ENCODE measurements at regions not wholly inside any gene's neighbourhood (a gene's known extent, or its start where the extent isn't known, plus 50 kb on each side); places are given as distances from the start of the nearest gene placed in this dataset.

DNA sequence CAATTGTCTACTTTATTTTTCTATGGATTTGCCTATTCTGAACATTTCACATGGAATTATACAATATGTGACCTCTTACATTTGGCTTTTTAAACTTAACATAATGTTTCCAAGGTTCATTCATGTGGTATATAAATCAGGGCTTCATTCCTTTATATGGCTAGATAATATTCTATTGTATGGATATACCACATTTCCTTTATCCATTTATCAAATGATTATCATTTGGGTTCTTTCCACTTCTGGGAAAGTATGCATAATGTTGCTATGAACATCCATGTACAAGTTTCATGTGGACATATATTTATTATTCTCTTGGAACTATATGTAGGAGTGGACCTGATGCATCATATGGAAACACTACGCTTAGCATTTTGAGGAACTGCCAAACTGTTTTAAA, 99.7 kb upstream of the NCKAP5 start:
- DNase-seq = no peak

DNA sequence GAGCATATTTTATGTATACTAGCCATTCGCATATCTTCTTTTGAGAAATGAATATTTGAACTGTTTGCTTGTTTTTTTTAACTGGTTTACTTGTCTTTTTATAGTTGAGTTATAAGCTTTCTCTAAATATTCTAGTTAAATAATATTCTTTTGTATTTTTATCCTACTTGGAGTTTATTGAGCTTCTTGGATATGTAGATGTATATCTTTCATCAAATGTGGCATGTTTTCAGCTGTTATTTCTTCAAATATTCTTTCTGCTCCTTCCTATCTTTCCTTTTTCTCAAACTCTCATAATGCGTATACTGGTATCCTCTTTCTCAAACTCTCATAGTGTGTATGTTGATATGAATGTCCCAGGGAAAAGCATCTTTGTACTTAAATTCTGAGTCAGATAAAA, 100.3 kb upstream of the NCKAP5 start:
- no peak for DNase-seq

DNA sequence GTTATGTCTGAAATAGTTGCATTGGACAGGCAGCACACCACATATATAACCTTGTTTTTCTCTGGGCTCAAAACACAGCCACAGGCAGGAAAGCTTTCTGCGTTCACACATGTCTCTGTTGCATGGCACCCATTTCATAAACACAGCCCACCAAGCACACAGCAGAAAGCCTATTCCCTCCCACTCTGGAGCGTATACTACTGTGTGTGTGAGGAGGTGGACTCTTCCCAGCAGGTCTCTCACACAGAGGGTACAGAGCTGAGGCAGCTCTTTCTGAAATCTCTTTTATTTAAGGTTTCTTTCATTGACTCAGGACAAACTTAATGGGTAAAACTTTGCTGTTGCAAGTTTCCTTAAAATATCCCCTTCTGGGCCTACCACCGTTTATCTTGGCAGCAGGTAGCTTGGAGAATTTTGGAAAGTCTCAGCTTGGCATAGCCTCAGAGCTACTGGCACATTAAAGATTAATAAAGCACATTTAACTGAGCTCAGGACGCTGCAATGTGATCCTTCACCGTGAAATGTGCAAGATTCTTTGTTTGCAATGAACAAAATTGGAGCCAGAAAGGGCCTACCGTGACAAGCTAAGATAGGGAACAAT, 105.1 kb upstream of the NCKAP5 start:
- DNase-seq = no peak

DNA sequence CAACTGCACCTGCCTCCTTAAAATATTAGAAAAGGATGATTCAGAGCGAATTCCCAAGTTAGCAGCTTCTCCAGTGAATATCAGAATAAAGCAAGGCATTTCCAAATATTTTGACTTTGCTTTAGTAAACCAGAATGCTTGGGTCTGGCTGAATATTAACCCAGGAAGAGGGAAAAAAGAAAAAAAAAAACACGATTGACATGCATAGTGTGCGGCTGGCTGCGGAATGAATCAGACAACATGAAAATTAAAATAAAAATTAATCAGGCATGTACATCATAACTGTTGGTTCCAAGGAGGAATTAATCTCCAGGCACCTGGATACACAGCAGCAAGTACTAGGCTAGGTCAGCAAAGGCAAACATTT, 105.8 kb upstream of the NCKAP5 start:
- no peak for DNase-seq

DNA sequence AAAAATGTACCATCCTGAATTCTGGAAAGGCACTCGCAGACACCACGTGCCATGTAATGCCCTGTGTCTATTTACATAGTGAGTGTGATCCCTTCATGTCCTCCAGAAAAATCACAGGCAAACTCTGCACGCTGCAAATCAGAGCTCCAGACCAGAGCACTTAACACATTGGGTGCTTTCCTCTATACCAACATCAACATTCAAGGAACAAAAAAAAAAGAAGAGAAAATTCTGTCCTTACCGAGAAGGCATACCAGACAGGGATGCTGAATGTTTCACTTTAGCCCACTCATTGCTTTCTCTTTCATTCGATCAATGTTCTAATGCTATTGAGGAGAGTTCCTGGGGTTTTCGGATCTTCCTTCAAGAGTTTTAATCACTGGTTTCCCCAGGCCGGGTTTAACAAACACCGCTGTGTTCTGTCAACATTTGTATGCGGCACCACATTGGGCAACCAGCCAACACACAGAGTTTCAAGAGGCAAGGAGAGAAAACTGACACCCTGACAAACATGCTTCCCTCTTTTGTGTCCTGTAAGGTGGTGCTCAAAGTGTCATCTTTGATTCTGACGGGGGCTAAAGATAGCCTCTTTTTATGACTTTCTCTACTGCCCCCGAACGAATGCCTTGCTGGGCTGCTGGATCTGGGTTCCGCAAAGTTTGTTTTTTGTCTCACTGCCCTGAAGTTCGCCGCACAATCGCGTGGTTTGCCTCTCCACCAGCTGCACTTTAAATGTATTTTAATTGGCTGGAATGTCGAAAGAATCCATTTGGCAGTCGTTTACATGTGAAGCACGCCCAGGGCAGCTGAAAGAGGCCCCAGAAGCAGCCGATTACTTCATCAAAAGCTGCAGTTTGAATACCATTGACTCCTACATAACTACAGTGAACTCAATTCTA, 106.4 kb upstream of the NCKAP5 start:
- DNase-seq = no peak

DNA sequence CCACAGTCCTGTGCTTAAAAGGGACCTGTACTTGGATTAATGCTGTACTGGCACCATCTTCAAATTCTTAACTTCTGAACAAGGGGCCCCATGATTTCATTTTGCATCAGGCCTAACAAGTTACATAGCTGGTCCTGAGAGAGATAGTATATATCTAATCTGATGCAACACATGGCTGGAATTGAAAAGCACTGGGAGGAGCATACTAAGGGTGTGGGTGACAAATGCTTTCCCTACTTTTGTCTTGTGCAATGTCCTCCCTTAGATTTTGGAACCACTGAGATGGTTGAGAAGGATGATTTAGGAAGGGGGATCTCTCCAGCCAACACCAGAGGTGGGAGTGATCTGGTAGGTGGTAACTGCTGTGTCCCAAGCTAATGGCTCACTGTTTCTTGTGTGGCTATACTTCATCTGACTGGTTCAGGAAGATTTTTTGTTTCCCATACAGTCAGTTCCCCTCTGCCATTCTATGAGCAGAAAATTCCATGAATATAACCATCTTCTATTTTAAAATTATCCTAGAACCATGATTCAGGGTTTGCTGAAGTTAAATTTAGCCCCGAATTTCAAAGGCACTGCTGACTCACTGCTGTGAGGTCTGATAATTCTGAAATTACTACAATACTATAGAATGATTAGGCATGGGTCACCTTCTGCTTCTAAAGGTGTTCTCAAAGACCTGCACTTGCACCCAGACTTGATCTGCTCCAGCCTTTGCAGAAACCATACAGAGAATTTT, 108.3 kb upstream of the NCKAP5 start:
- no peak for DNase-seq

DNA sequence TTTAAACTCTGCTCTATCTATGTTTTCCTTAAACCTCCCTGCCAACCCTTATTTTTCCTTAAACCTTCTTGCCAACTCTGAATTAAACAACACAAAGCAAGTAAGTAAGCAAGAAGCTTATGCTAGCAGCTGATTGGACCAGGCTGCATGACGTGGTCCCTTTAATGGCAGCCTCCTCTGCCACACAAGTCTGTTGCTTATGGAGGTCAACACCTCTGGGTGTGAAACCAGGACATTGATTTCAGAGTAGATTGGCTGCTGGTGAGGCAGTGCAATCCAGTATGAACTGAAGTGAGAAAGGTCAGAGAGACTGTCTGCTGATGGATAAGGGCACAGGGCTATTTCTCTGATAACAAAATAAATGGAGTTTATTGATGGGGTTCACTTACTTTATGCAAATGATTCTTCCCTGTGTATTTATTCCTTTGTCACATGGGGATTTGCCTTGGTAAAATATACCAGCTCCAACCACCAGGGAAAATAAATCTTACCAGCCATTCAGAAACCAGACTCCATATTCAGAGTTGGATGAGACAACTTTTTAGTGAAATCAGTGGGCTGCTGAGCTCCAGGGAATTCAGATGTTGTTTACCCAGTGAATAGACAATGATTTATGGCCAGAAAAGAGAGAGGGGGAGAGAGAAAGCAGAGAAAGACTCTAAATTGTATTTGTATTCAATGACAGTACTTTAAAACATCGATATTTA, 112.2 kb upstream of the NCKAP5 start:
- no peak for DNase-seq

DNA sequence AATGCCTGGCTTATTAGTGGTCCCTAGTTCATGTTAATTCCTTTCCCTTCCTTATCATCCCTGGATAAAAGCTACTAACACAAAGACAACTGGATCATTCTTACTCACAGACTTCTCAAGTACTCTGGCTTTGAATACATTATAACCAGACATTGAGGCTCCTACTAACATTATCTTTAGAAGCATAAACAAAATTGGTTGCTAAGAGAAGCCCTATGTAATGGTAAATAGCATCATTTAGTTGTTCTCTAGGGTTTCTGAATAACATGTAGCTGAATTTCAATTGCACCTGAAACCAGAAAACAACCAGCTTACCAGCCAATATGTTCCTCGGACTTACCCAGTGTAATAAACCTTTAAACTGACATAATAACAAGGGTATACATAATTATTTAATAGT, 114.1 kb upstream of the NCKAP5 start:
- DNase-seq = no peak

DNA sequence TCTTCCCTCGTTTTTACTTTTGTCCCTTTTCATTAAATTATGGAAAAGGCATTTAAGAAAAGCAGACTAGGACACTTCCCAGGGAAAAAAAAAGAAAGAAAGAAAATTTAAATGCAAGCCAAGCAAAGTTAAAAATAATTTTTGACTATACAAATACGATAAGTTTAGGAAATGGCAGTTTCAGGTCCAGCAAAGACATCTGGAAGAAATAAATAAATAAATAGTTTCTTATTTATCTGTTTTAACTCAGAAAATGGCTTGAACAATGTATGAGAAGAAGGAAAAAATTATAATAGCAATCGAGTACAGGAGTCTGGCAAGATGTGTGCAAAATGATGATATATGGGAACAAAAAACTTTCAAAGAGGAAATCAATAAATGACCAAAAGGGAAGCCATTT, 114.6 kb upstream of the NCKAP5 start:
- no peak for DNase-seq

DNA sequence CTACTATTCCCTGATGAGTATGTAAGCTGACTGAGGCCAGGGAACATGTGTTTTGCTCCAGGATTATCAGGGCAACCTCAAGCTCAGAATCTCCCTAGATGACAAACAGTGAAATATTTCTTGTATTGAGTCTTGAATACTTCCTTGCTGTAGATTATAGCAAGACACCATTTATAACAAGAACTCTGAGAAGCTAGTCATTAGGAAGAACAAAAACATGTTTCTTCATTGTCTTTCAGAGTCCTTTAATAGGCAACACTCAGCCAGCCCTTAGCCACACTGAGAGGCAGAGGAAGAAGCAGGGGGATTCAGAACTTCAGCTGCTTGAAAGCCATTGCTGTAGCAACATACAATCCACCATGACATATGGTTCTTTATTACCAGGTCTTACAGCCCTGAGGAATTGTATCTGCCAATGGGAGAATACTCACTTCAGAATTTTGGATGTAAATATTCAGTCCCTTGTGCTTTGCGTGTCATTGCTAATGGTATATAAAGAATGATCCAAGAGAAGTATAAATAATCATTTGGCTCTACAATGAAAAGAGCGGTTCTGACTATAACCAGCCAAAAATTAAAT, 117.5 kb upstream of the NCKAP5 start:
- DNase-seq = no peak

DNA sequence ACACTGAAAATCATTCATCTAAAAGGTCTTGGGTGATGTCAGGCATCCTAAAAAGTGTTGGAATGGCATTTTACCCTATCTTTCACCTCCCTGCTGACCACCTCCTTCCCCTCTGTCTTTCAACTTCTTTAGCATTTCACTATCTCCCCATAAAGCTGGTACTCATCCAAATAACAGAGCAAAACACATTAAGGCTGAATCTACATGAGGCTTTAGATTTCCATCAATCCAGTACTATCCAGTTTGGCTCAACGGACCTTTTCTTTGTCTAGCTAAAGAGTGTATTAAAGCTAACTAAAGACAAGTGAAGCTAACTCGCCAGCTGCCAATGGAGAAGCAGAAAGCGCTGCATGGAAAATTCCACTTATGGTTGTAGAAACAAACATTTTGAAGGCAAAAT, 122.5 kb upstream of the NCKAP5 start:
- DNase-seq = no peak

DNA sequence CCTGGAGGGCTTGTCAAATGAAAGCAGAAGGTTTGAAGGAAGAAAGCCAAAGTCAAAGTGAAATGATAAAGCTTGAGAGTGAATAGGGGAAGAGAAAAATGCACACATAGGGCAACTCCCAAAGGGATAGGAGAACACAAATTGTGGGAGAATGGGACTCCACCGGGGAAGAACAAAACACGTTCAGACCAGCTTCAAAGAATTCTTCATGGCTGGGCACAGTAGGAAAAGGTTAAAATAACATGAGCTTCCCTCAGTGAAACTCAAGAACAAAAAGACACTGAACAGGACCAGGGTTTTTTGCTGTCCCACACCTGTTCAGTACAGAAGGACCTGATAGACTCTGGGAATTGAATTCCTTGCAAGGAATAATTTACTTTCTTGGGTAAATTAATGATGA, 123.1 kb upstream of the NCKAP5 start:
- DNase-seq = no peak

DNA sequence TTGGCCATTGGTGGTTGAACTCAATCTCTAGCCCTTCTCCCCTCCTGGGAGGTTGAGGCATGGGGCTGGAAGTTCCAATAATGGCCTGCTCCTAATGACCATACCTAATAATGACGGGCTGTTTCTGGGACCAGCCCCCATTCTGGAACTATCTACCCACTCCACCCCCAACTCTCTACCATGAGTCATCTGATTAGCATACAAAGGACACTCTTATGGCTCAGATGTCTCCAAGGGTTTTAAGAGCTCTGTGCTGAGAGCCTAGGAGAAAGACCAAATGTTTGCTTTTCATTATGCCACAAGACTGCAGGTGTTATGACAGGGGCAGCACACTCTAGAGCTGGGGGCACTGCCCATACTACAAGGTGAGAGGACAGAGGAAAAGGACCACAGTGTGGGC, 137.0 kb upstream of the NCKAP5 start:
- no peak for DNase-seq

DNA sequence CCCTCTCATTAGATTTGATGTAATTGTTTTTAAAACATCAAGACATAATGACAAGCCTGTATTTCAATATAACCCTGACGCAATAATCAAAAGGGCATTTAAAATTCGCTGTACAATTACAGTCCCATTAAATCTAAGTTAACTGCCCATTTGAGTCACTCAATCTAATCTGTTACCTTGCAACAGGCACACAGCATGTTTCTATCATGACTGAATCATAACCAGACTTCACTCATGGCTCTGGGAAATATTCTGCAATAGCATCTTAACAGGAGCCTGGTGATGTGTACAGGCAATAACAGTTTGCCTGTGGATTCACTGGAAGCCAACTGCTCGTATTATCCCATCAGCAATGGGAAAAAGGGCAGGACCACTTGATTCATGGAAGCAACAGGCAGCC, 142.3 kb upstream of the NCKAP5 start:
- DNase-seq = no peak

DNA sequence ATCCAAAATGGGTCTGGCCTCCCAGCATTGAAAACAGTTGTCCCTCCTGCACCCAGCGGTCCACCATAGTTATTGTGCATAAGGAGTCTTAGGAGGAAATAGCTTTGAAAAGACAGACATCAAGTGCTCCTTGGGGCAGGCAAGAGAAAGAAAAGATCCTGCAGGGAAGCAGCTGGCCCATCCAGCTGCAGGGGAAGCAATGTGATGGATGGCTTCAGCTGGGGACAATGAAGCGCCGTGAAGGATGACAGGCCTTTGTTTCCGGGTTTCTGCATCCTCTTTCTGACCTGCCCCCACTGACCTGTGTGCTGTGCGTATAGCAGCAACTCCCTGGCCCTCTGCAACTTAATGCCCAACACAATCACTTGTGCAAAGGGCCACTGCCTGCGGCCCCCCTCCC, 142.9 kb upstream of the NCKAP5 start:
- no peak for DNase-seq

DNA sequence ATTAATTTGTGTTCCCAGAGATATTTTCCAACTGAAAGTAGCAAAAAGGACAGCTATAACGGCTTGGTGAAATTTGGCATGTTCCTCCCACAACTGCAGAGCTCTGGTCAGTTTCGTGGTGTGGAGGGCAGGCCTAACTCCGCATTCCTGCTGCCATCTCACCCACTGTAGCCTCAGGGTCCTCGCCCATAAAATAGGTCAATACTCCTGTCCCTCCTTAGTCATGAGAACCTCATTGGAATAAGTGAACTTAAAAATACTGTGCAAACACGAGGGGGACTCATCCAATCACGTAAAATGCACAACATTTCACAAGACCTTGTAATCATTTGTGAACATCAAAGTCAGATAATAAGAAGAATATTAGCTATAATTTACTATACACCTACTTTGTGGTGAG, 143.5 kb upstream of the NCKAP5 start:
- DNase-seq = no peak

DNA sequence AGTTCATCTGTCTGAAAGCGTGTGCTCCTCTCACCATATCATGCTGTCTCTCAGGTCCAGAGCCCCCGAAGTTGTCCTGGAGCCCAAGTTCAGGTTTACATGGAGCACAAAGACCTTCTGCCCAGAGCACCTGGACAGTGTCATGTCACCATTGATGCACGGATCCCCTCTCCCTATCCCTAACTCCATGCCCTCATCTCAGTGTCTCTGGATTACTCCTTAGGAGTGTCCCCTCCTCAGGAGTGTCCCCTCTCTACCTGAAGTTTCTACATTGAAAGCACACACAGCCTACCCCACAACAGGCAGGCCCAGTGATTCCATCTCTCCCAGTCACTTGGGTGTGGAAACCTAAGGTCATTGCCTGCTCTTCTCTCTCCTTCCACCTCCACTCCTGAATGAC, 144.1 kb upstream of the NCKAP5 start:
- no peak for DNase-seq

DNA sequence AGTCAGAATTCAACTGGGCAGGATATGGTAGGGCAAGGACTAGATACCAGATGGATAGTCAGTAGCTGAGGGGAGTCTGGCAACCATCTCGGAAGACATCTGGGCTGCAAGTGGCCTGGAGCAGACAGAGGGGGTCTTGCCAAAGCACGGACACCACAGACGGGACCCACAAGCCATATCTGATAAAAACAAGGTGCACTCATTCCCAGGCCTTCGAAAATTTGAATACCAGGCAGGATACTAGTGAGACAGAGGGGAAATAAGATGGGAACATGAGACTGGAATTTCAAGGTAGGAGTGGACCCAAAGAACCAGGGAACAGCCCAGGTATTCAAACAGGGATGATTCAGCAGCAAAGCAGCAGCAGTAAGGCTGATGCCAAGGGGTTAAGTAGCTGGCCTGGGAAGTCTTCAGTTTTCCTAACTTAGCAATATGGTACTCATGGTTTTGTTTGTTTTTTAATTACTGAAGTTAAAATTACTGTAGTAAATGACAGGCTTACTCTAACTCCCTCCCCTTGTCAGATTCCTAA, 144.9 kb upstream of the NCKAP5 start:
- no peak for DNase-seq

DNA sequence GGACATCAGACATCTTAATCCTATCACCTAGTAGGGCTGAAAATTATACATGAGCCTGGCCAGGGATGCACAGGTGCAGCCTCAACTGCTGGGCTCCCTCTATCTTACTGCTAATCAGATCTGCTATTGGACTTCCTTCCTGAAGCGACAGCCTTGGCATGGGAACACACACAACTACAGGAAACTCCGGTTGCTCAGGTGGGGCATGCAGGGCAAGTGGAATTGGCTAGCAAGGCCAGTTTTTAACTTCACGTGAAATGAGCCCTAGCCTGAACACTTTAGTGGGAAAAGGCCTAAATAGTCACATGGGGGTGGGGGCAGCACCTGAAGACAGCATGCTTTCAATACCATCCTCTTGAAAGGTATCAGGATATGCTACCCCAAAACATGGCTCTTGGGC, 147.9 kb upstream of the NCKAP5 start:
- no peak for DNase-seq

DNA sequence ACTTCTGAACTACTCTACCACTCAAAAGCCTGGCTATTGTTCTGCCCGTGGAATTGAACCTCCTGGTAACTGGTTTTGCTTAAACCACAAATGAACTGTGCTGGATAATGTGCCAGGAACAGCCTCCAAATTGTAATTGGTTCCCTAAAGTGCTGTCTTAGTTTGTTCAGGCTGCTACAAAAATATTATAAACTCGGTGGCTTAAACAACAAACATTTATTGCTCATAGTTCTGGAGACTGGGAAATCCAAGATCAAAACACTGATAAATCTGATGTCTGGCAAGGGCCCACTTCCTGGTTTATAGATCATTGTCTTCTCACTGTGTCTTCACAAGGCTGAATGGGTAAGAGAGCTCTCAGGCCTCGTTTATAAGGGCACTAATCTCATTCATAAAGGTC, 149.2 kb upstream of the NCKAP5 start:
- DNase-seq = no peak

DNA sequence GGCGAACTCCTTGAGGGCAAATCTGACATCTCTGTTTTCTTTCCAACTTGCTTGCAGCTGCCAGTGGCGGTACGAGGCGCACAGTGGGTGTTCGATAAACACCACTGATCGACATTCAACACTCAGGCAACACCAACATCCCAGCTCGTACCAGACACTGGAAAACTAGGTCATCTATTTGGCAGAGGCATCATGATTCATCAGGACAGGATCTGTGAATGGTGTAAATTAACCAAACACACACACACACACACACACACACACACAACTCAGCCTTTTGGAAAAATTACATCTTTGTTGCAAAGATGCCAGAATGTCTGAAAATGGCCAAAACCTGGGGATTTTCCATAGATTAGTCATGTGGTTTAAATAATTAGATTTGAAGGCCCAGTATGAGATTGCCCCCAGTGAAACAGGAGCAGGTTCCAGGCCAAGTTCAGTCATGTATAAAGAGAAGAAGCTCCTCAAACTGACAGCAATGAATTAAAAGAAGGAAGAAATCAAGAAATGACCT, 150.5 kb upstream of the NCKAP5 start:
- DNase-seq = no peak

DNA sequence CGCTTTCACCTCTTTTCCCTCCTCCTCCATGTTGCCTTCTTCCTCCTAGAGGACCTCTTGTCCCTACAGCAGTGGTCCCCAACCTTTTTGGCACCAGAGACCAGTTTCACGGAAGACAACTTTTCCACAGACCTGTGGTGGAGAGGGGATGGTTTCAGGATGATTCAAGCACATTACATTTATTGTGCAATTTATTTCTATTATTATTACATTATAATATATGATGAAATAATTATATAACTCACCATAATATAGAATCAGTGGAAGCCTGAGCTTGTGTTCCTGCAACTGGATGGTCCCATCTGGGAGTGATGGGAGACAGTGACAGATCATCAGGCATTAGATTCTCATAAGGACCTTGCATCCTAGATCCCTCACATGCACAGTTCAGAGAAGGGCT, 152.2 kb upstream of the NCKAP5 start:
- DNase-seq = no peak

DNA sequence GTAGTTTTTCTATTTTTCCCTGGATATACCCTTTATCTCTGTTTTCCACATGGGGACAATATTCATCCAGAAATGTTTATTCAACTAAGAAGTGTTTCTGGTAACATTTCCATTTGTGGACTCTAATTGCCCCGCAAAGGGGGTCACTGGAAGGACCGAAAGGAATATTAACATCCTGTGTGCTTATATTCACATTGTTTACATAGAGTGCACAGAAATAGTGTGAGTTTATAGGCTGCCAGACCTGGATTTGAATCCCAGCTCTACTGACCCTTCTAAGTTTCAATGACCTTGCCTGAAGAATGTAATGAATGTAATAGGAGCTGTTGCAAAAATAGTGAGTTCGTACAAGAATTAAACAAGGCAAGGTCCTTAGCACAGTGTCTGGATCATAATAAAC, 152.9 kb upstream of the NCKAP5 start:
- DNase-seq = no peak
